MV-4-11 (cell line): ENCODE measurements at regions not wholly inside any gene's neighbourhood (a gene's known extent, or its start where the extent isn't known, plus 50 kb on each side); places are given as distances from the start of the nearest gene placed in this dataset.

Experiments used
- DNase-seq: peaks from one replicate; lab custom pipeline; 2025; lab: John Stamatoyannopoulos, UW

DNA sequence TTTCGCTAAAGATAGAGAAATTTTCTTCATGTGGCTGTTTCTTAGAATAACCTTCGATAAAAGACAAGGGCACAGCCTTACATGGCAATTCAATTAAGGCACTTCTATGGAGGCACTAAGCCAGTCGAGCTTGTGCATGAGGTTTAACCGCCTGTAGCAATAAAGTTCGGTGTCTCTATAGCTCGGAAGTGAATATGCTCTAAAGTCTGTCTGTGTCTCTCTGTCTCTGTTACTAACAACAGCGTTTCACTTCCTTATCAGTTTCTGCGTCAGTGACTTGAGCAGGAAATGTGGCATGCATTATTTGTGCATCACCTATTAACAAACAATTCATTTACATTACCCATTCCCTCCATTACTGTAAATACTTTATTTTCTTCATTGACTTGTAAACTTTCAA lies 365.1 kb upstream of the NETO1 start:
- peak; percentile 55 for DNase-seq

DNA sequence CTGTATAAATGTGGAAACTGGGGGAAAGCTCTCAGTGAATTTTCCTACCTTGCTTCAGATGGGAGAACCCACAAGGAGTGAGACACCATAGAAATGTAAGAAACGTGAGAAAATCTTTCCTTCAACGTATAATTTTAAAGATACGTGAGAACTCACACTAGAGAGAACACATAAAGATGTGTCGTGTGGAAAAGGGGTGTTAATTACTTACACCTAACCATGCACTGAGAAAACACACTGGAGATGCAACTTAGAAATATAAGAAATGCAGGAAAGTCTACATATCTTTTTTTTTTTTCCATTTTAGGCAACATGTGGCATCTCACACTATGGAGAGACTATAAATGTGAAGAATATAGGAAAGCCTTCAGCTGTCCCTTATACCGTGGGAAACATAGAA lies 352.9 kb upstream of the NETO1 start:
- no peak for DNase-seq

DNA sequence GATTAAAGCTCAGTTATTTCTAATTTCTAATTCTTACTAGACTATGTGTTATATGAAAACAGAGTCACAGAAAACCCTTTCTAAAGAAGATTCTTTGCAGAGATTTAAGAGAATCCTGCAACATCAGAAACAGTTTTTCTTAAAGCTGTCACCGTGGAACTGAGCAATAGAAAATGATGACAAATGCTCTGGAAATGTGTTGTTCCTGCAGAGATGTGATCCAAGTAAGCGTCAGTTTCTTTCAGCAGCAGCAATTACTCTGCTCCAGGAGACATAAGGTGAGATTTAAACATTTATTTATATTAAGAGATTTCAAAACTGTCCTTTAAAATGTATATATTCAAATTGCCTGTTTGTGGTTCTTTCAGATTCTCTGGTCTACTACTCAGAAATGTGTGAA lies 350.5 kb upstream of the NETO1 start:
- DNase-seq, result no peak

DNA sequence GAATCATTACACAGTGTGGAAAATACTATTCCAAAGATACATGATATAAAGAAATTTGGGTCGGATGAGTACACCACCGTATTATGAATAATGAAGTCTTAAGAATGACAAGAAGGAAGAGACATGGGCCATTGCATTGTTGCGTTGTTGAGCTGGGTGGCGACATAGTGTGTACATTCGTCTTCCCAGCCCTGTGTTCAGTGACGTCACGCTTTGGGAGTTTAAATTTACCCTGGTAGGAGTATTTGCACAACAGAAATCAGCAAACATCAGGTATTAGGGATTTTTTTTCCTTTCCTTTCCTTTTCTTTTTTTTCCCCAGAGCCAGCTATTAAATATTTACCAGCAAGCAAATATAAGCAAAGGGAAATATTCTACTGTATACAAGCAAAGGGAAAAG lies 347.2 kb upstream of the NETO1 start:
- no peak for DNase-seq

DNA sequence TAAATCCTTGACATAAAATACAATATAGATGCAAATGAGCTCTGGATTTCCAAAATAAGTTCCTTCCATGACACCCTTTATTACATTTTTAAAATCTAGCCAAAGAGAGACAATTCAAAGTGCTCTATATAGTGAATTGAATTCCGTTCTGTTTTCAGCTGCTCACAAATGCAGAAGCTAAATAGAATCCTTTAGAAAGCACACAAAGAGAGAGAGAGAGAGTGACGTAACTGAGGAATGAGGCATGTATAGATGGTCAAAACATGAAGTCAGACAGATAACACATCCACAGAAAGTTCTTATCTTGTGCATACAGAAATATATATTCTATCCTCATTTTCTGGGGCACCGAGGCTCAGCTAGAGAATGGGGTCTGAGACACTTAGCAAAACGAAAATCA lies 344.7 kb upstream of the NETO1 start:
- no peak for DNase-seq

DNA sequence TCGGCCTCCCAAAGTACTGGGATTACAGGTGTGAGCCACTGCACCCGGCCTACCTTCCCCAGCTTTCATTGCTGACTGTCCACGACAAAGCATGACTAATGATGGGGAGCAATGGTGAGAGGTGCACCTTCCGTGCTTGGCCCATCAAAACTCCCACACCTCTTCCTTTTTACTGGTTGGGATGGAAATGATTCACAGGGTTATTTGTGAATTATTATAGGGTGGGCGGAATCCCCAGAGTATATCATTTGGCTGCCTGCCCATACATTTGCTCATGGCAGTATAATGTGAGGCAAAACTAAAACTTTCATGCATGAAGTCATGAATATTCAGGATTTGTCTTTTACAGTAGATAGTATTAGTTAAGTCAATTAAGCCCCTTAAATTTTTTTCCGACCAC lies 334.2 kb upstream of the NETO1 start:
- DNase-seq, result no peak

DNA sequence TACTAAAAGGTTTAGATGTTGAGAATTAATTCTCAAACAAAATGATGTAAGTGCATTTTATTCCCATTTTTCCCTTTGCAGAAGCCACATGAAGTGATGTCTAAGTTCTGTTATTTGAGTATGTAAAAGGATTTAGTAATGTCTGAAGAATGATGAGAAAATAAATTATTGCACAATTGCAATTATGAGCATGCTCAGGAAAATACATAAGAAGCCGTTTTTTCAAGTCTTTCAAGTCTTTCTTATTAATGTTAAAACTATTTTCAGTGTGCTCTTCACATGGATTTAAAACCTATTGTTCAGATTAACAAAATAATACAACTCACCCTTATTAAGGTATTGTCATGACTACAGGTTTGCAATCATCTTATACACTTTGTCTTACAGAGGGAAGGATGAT lies 331.4 kb upstream of the NETO1 start:
- DNase-seq, result no peak

DNA sequence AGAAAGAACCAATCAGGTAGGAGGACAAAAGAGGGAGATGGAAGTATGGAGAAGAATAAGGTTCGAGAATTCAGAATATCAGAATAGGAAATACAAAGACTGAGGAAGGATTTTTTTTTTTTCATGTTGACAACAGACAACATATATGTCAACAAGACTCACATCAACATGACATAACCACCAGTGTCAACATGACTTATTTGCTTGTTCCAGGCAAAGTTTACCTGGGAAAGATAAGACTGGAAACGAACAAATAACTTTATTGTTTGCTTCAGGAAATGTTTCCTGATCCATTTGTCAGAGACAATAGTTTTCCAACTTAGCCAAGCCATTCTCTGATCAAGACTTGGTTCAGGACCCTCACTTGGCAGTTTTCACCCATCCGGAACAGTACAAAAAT lies 321.9 kb upstream of the NETO1 start:
- no peak for DNase-seq

DNA sequence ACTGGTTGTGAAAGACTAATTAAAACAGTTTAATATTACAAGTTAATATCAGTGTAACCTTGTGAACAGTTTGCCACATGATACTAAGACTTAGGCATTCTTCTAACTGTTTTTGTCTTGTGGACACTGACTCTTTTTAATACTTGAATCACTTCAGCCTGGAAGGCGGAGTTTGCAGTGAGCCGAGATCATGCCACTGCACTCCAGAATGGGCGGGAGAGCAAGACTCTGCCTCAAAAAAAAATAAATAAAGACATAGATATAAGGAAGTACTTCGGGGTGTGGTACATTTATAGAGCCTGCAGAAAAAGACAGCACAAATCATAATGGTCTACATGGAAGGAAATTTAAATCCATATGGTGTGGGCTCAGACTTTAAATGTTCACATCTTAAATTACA lies 300.4 kb upstream of the NETO1 start:
- DNase-seq, result no peak

DNA sequence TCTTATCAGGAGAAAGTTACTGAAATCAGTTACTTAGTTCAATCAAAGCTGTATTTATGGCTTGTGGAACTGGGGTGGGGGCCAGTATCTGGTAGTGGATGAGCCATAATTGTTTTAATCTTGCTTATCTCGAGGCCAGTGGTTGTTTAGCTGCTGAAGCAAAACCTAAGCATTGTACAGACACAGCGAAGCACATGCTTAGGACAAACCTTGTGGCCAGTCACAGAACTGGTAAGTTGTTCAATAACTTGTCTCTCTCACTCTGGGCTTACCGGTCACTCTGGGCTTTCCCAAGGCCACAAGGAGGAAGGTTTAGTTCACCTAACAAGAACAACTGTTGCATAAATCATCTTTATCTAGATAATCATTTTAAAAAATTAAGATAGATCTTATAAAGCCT lies 296.6 kb upstream of the NETO1 start:
- DNase-seq, result no peak

DNA sequence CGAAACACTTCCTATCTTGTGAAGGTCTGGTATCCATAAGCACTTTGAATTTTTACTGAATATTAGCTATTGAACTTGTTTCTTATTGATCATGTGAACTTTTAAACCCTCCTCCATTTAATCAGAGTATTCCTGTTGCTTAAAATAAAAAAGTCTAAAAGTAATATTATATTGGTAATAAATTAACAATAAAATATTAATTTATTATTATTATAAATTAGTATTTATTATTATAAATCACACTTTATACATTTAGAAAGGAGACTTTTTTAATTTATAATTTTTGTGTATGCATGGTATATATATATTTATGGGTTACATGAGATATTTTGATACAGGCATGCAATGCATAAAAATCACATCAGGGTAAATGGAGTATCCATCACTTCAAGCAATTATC lies 295.4 kb upstream of the NETO1 start:
- DNase-seq, result no peak

DNA sequence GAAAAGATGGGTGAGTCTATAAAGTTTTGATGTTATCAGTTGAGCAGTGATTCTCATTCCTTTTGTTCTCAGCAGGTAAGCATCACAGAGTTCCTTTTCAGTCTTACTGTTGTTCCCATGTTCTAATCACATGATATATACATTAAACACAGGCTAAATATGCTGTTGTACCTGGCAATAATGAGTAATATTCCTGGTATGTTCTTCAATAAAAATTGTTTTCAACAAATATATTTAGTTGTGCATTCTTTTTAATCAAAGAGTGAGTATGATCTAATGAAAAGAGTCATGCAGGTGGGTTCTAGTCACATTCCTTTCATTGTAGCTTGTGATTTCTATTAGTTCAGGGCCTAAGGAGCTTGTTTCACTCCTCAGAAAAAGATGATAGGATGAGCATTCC lies 288.3 kb upstream of the NETO1 start:
- DNase-seq, result no peak

DNA sequence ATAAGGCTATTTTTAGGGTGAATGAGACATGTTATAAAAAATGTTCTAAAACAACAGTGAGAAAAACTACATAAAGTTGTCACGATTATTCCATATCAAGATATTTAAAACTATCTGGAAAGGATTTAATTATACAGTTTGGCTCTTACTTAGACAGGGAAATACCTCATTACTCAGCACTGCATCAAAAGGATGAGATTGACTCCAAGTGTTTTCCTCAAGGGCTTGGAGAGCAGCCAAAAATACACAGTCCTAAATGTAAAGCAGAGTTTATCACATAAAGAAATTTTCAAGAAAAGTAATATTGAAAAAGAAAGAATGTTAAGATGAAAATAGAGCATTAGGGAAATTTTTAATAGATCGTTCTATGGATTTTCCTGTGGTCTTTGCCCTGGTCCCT lies 285.5 kb upstream of the NETO1 start:
- no peak for DNase-seq

DNA sequence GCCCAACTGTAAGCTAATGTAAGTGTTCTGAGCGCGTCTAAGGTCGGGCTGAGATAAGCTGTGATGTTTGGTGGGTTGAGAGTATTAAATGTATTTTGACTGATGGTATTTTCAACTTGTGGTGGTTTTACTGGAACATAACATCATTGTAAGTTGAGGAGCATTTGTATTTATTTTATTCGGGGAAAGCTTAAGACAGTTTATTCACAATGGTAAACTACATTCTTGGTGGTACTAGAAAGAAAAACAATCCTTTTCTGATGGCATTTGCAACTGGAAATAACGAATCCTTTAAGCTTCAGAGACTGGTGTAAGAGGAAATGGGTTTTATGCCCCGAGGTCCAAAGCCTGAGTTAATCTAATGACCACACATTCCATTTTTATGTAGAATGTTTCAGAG lies 283.3 kb upstream of the NETO1 start:
- no peak for DNase-seq

DNA sequence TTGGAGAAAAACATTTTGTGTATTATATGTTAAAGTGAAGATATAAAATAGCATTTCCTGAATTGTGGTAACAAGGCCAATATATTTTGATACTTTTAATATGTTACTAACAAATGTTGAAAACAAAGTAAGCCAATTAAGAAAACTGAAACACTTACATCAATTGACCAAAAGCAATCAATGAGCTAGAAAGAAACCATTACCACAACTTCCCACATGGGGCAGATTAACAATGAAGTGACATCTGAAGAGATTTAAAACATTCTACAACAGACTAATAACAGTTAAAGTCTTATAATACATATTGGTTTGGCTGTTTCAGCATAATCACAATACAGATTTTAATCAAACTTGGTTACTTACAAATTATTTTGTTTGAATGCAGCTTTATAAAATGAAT lies 282.4 kb upstream of the NETO1 start:
- no peak for DNase-seq

DNA sequence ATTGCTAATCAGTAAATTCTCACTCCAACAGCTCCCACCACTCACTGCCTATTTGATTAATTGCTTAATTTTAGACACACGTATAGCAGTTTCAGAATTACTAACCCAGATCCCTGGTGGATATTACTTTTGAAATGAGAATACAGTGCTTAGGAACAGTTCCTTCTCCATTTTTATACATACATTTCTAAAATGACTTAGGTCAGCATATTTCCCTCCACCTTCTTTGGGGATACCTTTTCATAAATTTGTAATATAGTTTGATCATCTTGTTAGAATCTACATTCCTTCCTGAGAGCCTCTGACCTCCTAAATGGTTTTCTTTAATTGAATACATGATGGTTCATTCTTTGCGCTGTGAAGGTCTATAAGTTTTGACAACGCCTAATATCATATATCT lies 279.8 kb upstream of the NETO1 start:
- DNase-seq, result no peak

DNA sequence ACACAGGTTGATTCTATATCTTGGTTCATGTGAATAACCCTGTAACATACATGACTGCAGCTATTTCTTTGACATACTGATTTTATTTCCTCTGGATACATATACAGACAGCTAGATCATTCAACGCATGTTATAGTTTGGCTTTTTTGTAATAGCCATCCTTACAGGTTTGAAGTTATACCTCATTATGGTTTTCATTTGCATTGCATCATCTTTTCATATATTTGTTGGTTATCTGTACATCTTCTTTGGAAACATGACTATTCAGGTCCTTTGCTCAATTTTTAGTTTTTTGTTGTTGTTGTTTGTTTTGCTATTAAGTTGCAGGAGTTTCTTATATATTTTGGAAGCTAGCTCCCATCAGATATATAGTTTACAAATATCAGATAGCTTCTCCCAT lies 276.2 kb upstream of the NETO1 start:
- no peak for DNase-seq

DNA sequence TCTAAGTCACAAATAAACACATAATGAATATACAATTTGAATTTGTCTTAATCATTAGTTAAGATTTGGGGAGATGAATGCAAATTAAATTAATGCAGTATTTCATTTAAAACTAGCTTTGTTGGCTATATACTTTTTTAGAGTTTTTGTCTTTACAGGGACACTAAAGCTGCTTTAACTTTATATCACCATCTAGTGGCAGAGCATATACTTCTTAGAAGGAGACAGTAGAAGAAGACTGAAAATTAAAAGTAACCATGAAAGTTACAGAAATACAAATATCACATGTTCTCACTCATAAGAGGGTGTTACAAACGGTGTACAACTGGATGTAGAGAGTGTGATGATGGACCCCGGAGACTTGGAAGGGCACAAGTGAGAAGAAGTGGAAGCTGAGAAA lies 268.3 kb upstream of the NETO1 start:
- DNase-seq, result peak; percentile 10

DNA sequence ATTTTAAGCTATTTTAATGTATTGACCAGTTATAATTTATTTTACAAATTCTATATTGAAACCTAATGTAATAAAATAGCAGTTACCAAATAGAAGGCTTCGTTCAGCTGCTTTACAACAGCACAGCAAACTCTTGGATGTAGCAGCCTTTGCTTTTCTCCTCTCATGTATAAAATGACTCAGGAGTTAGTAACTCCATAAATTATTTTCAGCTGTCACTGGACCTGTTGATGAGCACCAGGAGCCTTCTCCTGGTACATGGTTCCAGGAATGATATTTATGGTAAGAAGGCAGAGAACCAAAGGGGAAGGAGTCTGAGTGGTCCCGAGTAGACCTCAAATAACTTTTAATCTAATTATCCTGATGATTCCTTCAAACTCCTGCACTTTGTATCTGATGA lies 256.4 kb upstream of the NETO1 start:
- DNase-seq, result no peak

DNA sequence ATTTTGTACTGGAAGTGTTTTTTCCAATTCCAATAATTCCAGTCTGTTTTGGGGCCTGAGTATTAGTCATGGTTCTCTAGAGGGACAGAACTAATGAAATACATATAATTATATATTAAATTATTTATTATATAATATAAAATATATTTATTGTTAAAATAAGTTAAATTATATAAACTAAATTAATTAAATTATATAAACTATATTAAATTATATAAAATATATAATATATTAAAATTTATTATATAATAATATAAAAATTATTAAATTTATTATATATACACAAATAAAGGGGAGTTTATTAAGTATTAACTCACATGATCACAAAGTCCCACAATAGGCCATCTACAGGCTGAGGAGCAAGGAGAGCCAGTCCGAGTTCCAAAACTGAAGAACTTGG lies 253.4 kb upstream of the NETO1 start:
- no peak for DNase-seq

DNA sequence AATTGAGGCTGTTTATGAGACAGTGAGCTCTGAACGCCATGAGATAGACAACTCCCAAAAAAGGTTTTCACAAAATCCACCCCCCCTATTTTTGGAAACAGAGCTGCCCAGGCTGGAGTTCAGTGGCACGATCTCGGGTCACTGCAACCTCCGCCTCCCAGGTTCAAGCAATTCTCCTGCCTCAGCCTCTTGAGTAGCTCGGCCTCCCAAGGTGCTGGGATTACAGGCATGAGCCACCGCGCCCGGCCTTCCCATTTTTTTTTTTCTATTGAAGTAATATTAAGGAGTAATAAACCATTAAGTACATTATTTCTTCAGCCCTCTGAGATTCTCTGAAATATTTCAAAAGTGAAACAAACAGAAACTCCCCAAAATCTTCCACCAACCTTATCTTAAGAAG lies 252.8 kb upstream of the NETO1 start:
- DNase-seq, result no peak

DNA sequence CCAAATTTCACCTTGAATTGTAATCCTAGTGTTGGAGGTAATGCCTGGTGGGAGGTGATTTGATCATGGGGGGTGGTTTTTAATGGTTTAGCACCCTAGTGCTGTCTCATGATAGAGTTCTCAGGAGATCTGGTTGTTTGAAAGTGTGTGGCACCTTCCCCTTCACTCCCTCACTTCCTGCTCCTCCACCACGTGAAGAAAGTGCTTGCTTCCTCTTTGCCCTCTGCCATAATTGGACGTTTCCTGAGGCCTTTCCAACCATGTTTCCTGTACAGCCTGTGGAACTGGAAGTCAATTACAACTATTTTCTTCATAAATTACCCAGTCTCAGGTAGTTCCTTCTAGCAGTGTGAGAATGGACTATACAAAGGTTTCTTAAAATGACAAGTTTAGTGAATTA lies 251.8 kb upstream of the NETO1 start:
- DNase-seq, result peak; percentile 82

DNA sequence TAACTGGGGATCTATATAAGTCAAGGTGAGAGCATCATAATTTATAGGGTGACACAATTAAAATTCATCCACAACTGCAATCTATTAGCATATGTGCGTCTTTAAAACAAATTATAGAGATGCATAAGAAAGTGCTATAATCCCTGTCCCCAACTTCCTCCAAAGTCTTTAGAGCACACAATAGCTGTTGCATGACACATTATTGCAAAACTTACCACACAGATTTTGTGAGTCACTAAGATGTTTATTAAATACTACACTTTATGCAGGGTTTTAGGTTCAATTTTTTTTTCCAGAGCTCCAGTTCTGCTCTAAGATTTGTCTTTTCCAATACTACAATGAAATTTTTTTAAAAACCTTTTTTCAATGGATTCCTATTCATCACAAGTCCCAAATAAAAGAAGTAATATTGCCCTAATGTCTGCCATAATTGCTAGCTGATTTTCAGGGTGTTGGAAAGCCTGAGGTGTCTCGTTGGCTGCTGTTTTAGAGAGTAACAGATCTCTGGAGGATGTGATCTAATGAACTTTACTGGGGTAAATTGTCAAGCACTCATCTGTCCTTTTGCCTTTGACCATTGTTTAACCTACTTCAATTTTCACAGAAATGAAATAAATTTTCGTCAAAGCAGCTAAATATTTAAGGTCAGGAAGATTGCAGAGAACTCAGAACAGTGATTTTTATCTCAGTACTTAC lies 250.5 kb upstream of the NETO1 start:
- DNase-seq, result peak; percentile 92

DNA sequence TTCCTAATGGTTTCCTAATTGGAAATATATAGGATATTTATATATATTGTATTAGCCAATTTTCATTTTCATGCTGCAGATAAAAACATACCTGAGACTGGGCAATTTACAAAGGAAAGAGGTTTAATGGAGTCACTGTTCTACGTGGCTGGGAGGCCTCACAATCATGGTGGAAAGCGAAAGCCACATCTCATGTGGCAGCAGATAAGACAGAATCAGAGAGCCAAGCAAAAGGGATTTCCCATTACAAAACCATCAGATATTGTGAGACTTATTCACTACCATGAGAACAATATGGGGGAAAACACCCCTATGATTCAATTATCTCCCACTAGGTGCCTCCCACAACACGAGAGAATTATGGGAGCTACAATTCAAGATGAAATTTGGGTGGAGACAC lies 242.5 kb upstream of the NETO1 start:
- DNase-seq, result no peak

DNA sequence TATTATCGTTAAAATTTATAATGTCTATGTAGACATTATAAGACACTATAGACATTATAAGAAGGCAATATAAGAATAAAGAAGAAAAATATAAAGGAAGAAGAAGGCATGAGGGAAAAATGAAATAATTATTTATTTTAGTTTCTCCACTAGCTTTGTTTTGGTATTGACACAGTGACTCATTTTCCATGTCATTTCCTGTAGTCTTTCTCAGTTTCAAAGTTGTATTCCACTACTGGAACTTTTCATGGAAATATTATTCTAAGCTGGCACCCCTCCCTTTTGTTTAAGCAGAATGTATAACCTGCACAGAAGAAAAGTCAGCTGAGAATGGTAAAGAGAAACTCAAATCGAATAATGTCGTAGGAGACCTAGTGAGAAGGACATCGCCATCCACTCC lies 234.2 kb upstream of the NETO1 start:
- DNase-seq, result no peak
